ENCODE measurements at regions not wholly inside any gene's neighbourhood (a gene's known extent, or its start where the extent isn't known, plus 50 kb on each side); places are given as distances from the start of the nearest gene placed in this dataset.

DNA sequence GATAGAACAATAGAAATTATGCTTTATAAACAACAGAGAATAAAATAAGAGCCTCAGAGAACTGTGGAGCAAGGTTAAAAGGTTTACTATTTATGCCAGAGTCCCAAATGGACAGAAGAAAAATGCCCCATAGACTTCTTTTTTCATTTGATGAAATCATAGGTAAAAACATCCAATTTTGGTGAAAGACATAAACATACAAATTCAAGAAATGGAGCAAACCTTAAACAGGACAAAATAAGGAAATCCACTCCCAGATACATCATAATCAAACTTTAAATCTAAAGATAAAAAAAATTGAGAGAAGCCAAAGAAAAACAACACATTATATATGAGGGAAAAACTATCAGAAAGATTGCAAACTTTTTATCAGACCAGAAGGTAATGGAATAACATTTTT is 182.8 kb downstream of the GADD45G start:
- no peaks in the 10 kb centered on the region for H3K36me3 ChIP-seq
- TF ChIP-seq, protein P1, sequence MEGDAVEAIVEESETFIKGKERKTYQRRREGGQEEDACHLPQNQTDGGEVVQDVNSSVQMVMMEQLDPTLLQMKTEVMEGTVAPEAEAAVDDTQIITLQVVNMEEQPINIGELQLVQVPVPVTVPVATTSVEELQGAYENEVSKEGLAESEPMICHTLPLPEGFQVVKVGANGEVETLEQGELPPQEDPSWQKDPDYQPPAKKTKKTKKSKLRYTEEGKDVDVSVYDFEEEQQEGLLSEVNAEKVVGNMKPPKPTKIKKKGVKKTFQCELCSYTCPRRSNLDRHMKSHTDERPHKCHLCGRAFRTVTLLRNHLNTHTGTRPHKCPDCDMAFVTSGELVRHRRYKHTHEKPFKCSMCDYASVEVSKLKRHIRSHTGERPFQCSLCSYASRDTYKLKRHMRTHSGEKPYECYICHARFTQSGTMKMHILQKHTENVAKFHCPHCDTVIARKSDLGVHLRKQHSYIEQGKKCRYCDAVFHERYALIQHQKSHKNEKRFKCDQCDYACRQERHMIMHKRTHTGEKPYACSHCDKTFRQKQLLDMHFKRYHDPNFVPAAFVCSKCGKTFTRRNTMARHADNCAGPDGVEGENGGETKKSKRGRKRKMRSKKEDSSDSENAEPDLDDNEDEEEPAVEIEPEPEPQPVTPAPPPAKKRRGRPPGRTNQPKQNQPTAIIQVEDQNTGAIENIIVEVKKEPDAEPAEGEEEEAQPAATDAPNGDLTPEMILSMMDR (IDR thresholded peaks at IDR 0.05), result no peak
- H3K27me3 ChIP-seq (ENCODE audit: low read depth), result no peaks in the 10 kb centered on the region
- ATAC-seq, result no peak
- no peaks in the 10 kb centered on the region for H3K9me3 ChIP-seq
- DNase-seq, result no peak
- no peak overlapping the region for H3K27ac ChIP-seq
- no peak overlapping the region for H3K4me3 ChIP-seq
- intact Hi-C loops (cut with DNase I), result no loop called here
- H3K4me1 ChIP-seq, result peaks cover 6% of the 10 kb centered on the region

DNA sequence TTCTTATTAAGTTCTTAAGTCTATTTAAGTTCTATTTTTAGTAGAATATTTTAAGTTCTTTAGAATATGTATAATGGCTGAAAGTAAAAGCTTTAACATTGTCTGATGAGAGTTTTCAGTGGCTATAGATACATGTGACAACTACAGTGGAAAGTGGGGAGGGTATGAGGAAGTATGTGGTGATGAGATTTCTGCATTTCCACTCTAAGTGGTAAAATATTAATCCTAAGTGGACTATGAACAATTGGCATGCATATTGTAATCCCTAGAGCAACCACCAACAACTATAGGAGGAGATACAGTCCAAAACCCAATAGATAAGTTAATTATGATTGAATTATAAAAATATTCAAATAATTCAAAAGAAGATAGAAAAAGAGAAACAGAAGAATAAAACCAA is 183.6 kb downstream of the GADD45G start:
- no peaks in the 10 kb centered on the region for H3K36me3 ChIP-seq
- TF ChIP-seq, protein P1 (IDR thresholded peaks at IDR 0.05), result no peak
- no peak overlapping the region for H3K4me3 ChIP-seq
- H3K9me3 ChIP-seq, result no peaks in the 10 kb centered on the region
- no peaks in the 10 kb centered on the region for H3K27me3 ChIP-seq (ENCODE audit: low read depth)
- no peak for DNase-seq
- intact Hi-C loops (cut with DNase I), result no loop called here
- ATAC-seq, result no peak
- H3K4me1 ChIP-seq, result peaks cover 6% of the 10 kb centered on the region
- no peak overlapping the region for H3K27ac ChIP-seq

DNA sequence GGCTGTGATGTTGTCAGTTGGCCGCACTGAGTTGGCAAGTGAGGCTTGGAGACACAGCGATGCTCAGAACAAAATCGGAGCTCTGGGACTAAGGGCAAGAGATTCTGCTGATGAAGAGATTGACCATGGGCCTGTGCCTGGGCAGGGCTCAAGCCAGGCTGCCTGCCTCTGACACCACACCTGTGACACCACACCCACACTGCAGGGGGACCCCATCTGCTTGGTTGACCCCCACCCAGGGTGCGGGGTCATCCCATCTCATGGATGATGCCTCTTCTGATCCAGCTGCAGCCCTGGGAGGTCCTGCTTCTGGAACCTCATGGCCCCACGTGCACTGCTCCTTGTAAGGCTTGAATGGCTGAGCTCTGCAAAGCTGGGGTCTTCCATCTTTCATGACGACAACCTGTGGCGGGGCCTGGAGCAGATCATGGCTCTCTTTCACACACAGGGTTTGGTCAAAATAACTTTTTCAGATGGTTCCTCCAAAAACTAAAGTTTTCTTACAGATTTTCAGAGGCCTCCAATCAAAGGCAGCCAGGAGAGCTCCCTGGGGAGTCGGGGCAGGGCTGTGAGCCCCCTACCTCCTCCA is 185.2 kb downstream of the GADD45G start:
- TF ChIP-seq, protein P1 (IDR thresholded peaks at IDR 0.05), result no peak
- intact Hi-C loops (cut with DNase I), result no loop called here
- Histone ChIP-seq H3K9me3 (no peaks in the 10 kb centered on the region), H3K4me3 (no peak overlapping the region), H3K36me3 (no peaks in the 10 kb centered on the region), H3K4me1 (peaks cover 6% of the 10 kb centered on the region), H3K27ac (no peak overlapping the region), H3K27me3 (ENCODE audit: low read depth) (no peaks in the 10 kb centered on the region)
- ATAC-seq (no peak), DNase-seq (peak; percentile 27)

DNA sequence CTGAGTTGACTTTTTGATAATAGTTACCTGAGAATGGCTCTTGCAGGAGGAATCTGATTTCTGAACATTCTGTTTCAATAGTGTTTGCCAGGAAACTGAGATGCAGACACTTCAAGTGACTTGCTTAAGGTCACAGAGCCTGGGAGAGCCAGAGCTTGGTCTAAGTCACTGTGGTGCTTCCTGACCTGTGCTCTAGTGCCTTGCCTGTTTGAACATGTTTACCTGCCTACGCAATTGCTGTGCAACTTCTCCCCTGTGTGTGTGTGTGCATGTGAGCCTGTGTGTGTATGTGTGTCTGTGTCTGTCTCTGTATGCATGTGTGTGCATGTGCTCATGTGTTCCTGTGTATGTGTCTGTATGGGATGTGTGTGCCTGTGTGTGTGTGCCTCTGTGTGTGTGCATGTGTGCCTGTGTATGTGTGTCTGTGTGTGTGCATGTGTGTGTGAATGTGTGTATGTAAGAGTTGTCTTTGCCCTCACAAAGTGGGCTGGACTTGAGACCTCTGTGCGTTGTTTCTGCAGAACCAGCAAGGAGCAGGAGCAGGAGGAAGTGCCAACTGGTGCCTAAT is 185.8 kb downstream of the GADD45G start:
- no peaks in the 10 kb centered on the region for H3K27me3 ChIP-seq (ENCODE audit: low read depth)
- H3K4me1 ChIP-seq, result peaks cover 6% of the 10 kb centered on the region
- TF ChIP-seq, protein P1 (IDR thresholded peaks at IDR 0.05), result no peak
- no peak overlapping the region for H3K4me3 ChIP-seq
- no peaks in the 10 kb centered on the region for H3K9me3 ChIP-seq
- intact Hi-C loops (cut with DNase I), result no loop called here
- H3K36me3 ChIP-seq, result no peaks in the 10 kb centered on the region
- H3K27ac ChIP-seq, result no peak overlapping the region
- DNase-seq, result peak; percentile 10
- peak; percentile 60 to 61 for ATAC-seq

DNA sequence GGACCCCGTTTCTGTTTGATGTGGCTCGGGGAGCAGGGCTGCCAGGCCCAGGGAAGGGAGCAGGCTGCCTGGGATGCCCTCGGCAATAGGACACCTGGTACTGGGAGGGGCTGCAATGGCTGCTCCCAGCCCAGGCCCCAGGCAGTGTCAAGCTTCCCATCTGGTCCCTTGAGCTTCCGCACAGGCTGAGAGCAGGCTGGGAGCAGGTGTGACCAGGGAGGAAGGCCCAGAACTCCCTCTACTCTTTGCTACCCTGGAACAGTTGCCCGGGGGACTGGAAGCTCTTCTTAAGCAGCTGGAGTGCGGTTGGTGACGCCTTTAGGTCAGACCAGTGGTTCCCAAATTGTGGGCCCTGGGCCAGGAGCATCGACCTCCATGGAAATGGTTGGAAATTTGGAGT is 186.9 kb downstream of the GADD45G start:
- no peaks in the 10 kb centered on the region for H3K27me3 ChIP-seq (ENCODE audit: low read depth)
- intact Hi-C loops (cut with DNase I), result no loop called here
- no peaks in the 10 kb centered on the region for H3K9me3 ChIP-seq
- no peak overlapping the region for H3K4me3 ChIP-seq
- H3K27ac ChIP-seq, result no peak overlapping the region
- H3K4me1 ChIP-seq, result no peaks in the 10 kb centered on the region
- TF ChIP-seq, protein P1 (IDR thresholded peaks at IDR 0.05), result no peak
- no peaks in the 10 kb centered on the region for H3K36me3 ChIP-seq
- DNase-seq, result peak; percentile 20
- no peak for ATAC-seq

All from lower lobe of right lung (tissue), 2 donors.